Tibial artery (tissue), 4 donors: ENCODE measurements at regions not wholly inside any gene's neighbourhood (a gene's known extent, or its start where the extent isn't known, plus 50 kb on each side); places are given as distances from the start of the nearest gene placed in this dataset.

Experiments
- DNase-seq, 2 donors: peaks; one replicate each; pipeline ENCODE4 v3.0.0-alpha.2; 2019
- H3K27ac ChIP-seq, 2 donors: fragments of 200-600 bp; sonication (generic) in 1 of 2; 1 replicate in 1 of 2; 2 replicates in 1 of 2; pipeline ENCODE4 v1.5.1; 2018 to 2019; ENCODE audit warnings: mild to moderate bottlenecking in 1 of 2
- H3K27me3 ChIP-seq, 2 donors: fragments of 200-600 bp; sonication (generic) in 1 of 2; one replicate each; pipeline versions ENCODE4 v1.5.1 to v1.6.0; 2016 to 2019
- H3K36me3 ChIP-seq, 3 donors: fragments of 200-600 bp; sonication (generic) in 2 of 3; one replicate each; pipeline ENCODE4 v1.5.1; 2016 to 2019; ENCODE audit warnings: mild to moderate bottlenecking in 2 of 3
- H3K4me1 ChIP-seq, 4 donors: fragments of 200-600 bp; sonication (generic) in 2 of 4; 1 replicate in 3 of 4; 2 replicates in 1 of 4; pipeline ENCODE4 v1.5.1; 2016 to 2019
- H3K4me3 ChIP-seq, 2 donors: fragments of 200-600 bp; sonication (generic) in 1 of 2; 1 replicate in 1 of 2; 2 replicates in 1 of 2; pipeline ENCODE4 v1.5.1; 2018 to 2019; ENCODE audit warnings: mild to moderate bottlenecking in 2 of 2
- H3K9me3 ChIP-seq, 3 donors: fragments of 200-600 bp; sonication (generic) in 1 of 3; one replicate each; pipeline ENCODE4 v1.5.1; 2016 to 2019
- intact Hi-C: fragments of 100-400 bp; cut with DNase I; formaldehyde crosslinking; loops from one replicate; pipeline ENCODE4 v1.15.0; 2023; ENCODE audit warnings: low total_unique reads
- TF ChIP-seq, protein P1 (sequence below), 2 experiments: fragments of 200-600 bp in 1 of 2; fragments of 450-650 bp in 1 of 2; IDR thresholded peaks; one replicate each; pipeline ENCODE4 v1.5.1; 2017 to 2019; ENCODE audit warnings: antibody characterized with exemption in 2 of 2, mild to moderate bottlenecking in 1 of 2, moderate library complexity in 1 of 2

DNA sequence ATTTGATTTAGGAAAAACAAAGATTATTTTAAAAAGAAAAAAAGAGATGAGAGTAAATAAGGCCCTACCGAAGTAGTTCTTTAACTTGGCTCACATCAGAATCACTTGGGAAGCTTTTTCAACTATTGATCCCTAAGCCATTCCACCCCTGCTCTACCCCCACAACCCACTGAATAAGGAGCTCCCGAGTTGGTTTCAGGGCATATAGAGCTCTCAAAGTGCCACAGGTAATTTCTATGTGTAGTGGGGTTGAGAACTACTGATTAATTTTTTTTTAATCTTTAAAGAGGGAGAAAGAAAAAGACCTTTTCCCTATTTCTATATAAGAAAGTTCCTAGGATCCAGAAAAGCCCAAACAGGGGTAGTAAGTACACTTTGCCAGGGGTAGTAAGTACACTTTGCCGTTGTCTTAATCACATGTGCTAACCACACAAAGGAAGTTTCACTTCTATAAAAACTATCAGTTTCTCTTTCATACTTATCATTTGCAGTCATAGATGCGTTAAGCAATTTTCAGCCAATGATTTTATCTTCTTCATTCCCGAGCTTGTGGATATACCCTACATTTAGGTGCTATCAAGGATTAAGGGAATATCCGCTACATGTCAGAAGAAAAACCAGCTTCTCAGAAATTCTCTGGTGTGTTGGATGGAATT lies 108.4 kb upstream of the ZC3H12C start:
- Histone ChIP-seq H3K36me3 (no peaks in the 10 kb centered on the region), H3K27ac (no peak overlapping the region), H3K4me3 (no peak overlapping the region), H3K4me1 (no peaks in the 10 kb centered on the region), H3K27me3 (no peaks in the 10 kb centered on the region), H3K9me3 (no peaks in the 10 kb centered on the region)
- intact Hi-C loops = no loop called here
- no peak for DNase-seq
- TF ChIP-seq, protein P1, sequence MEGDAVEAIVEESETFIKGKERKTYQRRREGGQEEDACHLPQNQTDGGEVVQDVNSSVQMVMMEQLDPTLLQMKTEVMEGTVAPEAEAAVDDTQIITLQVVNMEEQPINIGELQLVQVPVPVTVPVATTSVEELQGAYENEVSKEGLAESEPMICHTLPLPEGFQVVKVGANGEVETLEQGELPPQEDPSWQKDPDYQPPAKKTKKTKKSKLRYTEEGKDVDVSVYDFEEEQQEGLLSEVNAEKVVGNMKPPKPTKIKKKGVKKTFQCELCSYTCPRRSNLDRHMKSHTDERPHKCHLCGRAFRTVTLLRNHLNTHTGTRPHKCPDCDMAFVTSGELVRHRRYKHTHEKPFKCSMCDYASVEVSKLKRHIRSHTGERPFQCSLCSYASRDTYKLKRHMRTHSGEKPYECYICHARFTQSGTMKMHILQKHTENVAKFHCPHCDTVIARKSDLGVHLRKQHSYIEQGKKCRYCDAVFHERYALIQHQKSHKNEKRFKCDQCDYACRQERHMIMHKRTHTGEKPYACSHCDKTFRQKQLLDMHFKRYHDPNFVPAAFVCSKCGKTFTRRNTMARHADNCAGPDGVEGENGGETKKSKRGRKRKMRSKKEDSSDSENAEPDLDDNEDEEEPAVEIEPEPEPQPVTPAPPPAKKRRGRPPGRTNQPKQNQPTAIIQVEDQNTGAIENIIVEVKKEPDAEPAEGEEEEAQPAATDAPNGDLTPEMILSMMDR (IDR thresholded peaks at IDR 0.05) = no peak

DNA sequence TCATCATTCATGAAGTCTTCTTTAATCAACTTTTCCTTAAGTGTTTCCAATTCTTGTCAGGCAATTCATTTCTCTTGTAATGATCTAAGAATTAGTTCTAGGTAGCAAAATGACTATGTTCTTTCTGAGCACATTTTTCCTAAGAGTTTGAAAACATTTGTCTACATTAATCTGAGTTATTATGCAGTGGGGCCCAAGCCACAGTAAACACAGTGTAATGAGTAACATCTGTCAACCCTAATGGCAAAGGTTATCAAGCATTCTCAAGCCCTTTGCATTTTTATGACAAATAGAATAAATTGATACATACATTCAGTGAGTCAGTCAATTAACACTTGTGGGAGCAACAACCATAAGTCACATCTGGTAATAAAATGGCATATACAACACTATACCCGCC lies 106.7 kb upstream of the ZC3H12C start:
- Histone ChIP-seq H3K36me3 (no peaks in the 10 kb centered on the region), H3K4me3 (no peak overlapping the region), H3K9me3 (no peaks in the 10 kb centered on the region), H3K27ac (no peak overlapping the region), H3K4me1 (no peaks in the 10 kb centered on the region), H3K27me3 (no peaks in the 10 kb centered on the region)
- no peak for DNase-seq
- intact Hi-C loops = no loop called here
- TF ChIP-seq, protein P1 (IDR thresholded peaks at IDR 0.05) = no peak

DNA sequence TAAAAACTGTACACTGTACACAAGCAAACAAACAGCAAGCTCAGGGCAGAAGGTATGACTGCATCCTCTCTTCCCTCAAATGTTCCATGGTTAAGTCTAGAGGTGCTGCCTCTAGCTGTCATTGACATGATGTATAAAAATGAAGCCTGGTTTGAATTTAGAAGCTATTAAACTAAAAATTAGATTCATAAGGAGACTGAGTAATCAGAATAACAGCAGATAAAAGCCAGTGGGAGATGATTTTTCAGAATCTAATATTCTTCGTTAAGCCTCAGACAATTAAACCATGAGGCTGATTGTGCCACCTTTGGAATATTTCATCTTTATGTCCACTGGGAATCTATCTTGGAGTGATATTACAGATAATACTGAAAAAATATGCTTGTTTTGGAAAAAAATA lies 101.4 kb upstream of the ZC3H12C start:
- Histone ChIP-seq H3K27ac (no peak overlapping the region), H3K4me3 (no peak overlapping the region), H3K9me3 (no peaks in the 10 kb centered on the region), H3K27me3 (no peaks in the 10 kb centered on the region), H3K4me1 (no peaks in the 10 kb centered on the region), H3K36me3 (no peaks in the 10 kb centered on the region)
- intact Hi-C loops = no loop called here
- TF ChIP-seq, protein P1 (IDR thresholded peaks at IDR 0.05) = no peak
- DNase-seq = no peak

DNA sequence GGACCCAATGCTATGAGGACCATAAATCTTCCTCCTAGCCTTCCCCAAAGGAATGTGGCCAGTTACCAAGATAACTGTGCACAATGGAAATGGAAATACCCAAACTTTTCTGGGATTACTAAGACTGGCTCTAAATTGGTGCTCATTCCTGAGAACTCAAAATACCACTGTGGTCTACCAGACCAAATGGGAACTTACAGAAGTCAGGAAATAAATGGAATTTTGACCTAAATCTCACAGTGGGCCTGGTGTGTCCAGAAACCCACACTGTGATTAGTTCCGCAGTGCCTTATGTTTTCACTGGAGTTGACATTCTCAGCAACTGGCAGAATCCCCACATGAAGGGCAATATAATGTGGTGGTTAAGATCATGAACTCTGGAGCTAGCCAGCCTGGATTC lies 99.4 kb upstream of the ZC3H12C start:
- TF ChIP-seq, protein P1 (IDR thresholded peaks at IDR 0.05) = no peak
- H3K4me3 ChIP-seq = no peak overlapping the region
- H3K36me3 ChIP-seq = no peaks in the 10 kb centered on the region
- no peaks in the 10 kb centered on the region for H3K9me3 ChIP-seq
- intact Hi-C loops = no loop called here
- no peaks in the 10 kb centered on the region for H3K27me3 ChIP-seq
- no peak overlapping the region for H3K27ac ChIP-seq
- H3K4me1 ChIP-seq = no peaks in the 10 kb centered on the region
- no peak for DNase-seq

DNA sequence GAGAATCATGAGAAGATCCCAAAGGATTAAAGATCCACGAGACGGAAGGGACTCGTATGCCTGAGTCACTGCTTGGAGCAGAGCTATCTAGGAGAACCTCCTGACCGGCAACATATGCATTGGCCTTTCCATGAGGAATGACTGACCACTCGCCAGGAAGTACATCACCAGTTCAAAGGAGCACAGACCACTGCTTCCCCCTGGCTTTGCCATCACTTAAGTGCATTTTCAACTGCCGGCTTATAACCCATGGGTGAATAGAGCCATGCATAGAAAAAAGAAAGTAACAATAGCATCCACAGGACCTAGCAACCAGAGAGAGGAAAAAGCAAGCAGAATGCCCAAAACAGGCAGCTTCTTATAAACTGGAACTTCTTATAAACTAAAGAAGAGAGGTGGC lies 98.3 kb upstream of the ZC3H12C start:
- TF ChIP-seq, protein P1 (IDR thresholded peaks at IDR 0.05) = no peak
- intact Hi-C loops = no loop called here

DNA sequence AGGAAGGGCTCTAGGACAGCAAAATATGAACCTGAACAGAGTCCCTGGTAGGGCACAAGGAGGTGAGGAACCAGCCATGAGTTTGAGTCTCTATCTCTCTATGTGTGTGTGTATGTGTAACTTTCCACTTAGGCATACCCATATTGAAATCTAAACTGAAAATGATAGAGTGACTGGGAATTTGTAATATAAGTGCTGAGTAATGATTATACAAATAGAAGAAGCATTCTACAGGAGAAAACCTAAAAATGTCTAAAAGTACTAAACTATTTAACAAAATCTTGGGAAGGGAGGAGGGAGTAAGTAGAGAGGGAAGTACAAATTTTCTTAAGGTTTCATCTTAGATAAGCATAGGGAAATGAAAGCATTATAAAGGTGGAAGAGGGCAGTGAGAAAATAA lies 97.1 kb upstream of the ZC3H12C start:
- Histone ChIP-seq H3K27me3 (no peaks in the 10 kb centered on the region), H3K4me1 (peaks cover 0 to 16% (median 6%) of the 10 kb centered on the region in 4 donors), H3K9me3 (no peaks in the 10 kb centered on the region), H3K36me3 (no peaks in the 10 kb centered on the region), H3K27ac (no peak overlapping the region), H3K4me3 (no peak overlapping the region)
- TF ChIP-seq, protein P1 (IDR thresholded peaks at IDR 0.05) = no peak
- intact Hi-C loops = no loop called here
- DNase-seq = no peak

More for the DNA sequence above, 98.3 kb upstream of the ZC3H12C start:
- Histone ChIP-seq H3K4me3 (no peak overlapping the region), H3K27ac (no peak overlapping the region), H3K27me3 (no peaks in the 10 kb centered on the region), H3K9me3 (no peaks in the 10 kb centered on the region), H3K36me3 (no peaks in the 10 kb centered on the region), H3K4me1 (peaks cover 0 to 7% (median 3%) of the 10 kb centered on the region in 4 donors)
- no peak for DNase-seq
